ENCODE measurements at regions not wholly inside any gene's neighbourhood (a gene's known extent, or its start where the extent isn't known, plus 50 kb on each side); places are given as distances from the start of the nearest gene placed in this dataset.
"Not testable (repeated sequence)": the region's sequence is repeated elsewhere in the genome, so short reads cannot be mapped to it uniquely, and the experiment has no call there.

DNA sequence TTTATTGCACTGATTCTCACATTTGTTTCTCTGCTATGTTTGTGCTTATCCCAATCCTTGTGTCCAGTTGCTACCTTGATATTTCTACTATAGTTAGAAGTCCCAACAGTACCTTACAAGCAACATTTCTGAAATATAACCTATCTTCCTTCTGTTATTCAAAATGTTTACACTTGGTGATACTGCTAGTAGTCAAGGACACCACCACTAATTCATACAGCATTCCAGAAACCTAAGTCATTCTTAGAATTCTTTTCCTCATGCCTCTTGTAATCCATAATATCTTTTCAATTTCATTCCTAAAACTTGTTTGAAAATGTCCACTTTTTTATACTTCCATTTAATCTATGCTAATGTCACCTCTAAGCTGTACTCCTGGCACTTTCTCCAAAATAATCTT is 2132.1 kb downstream of the NCAM2 start:
- CTCF ChIA-PET = no interaction called here
- no peak overlapping the region for H3K4me3 Mint-ChIP-seq
- no peaks in the 10 kb centered on the region for H3K36me3 Mint-ChIP-seq (ENCODE audit: low read depth)
- H3K9me3 Mint-ChIP-seq = peaks cover 3% of the 10 kb centered on the region
- POLR2A ChIA-PET = no interaction called here
- no peak overlapping the region for H3K27ac Mint-ChIP-seq
- no peaks in the 10 kb centered on the region for H3K4me1 Mint-ChIP-seq
- no peak for DNase-seq
- no peaks in the 10 kb centered on the region for H3K27me3 Mint-ChIP-seq

- DNase-seq = no peak
- no peak overlapping the region for H3K4me3 Mint-ChIP-seq
- no peaks in the 10 kb centered on the region for H3K27me3 Mint-ChIP-seq
- H3K27ac Mint-ChIP-seq = no peak overlapping the region
- H3K4me1 Mint-ChIP-seq = no peaks in the 10 kb centered on the region
- ChIA-PET CTCF (no interaction called here), POLR2A (no interaction called here)
- H3K9me3 Mint-ChIP-seq = peaks cover 3% of the 10 kb centered on the region
- H3K36me3 Mint-ChIP-seq (ENCODE audit: low read depth) = no peaks in the 10 kb centered on the region
Measured at GRCh38 chr21:23131177-23131576, 2133.0 kb downstream of the NCAM2 start.

DNA sequence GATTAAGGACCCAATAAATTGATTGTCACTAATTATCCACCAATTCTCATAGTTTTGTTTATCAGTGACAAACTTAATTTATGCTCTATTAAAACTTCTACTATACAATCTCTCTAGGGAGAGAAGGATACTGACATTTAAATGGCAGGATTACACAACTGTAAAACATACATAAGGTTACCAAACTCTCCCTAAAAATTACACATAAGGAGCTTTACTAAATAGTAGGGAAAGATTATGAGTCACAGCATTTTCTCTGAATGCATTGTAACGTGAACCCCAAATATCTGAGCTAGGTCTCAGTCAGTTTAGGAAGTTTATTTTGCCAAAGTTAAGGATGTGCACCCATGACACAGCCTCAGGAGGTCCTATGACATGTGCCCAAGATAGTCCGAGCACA is 2140.6 kb downstream of the NCAM2 start:
- peaks cover 5% of the 10 kb centered on the region for H3K9me3 Mint-ChIP-seq
- ChIA-PET CTCF (no interaction called here), POLR2A (no interaction called here)
- H3K4me3 Mint-ChIP-seq = no peak overlapping the region
- no peaks in the 10 kb centered on the region for H3K36me3 Mint-ChIP-seq (ENCODE audit: low read depth)
- no peaks in the 10 kb centered on the region for H3K4me1 Mint-ChIP-seq
- H3K27ac Mint-ChIP-seq = no peak overlapping the region
- no peak for DNase-seq
- H3K27me3 Mint-ChIP-seq = no peaks in the 10 kb centered on the region

DNA sequence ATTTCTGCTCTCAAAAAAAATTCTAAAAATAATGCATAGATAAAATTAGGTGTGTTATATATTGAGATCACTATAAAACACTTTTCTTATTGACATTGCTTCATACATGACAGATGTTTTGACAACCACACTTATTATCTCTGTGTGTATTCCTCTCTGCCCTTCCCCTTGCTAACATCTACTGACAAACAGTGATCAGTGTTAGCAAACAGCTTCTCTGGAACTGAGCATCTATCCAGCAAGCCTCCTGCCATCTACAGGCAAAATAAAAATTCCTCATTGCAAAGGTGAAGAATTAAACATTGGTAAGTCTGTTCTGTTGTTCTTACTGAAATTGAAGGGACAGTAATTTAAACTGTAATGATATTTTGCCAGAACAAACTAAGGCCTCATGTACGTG is 2153.9 kb downstream of the NCAM2 start:
- no peaks in the 10 kb centered on the region for H3K36me3 Mint-ChIP-seq (ENCODE audit: low read depth)
- ChIA-PET CTCF (no interaction called here), POLR2A (no interaction called here)
- no peaks in the 10 kb centered on the region for H3K4me1 Mint-ChIP-seq
- H3K4me3 Mint-ChIP-seq = no peak overlapping the region
- no peak for DNase-seq
- H3K27ac Mint-ChIP-seq = no peak overlapping the region
- no peaks in the 10 kb centered on the region for H3K27me3 Mint-ChIP-seq
- H3K9me3 Mint-ChIP-seq = no peaks in the 10 kb centered on the region

- H3K27me3 Mint-ChIP-seq; DNase-seq; POLR2A ChIA-PET; CTCF ChIA-PET; H3K4me1 Mint-ChIP-seq; H3K36me3 Mint-ChIP-seq (ENCODE audit: low read depth); H3K9me3 Mint-ChIP-seq; H3K27ac Mint-ChIP-seq; H3K4me3 Mint-ChIP-seq: not testable (repeated sequence)
Measured at GRCh38 chr21:23153842-23154241, 2155.6 kb downstream of the NCAM2 start.

- H3K27me3 Mint-ChIP-seq = no peaks in the 10 kb centered on the region
- H3K4me1 Mint-ChIP-seq = no peaks in the 10 kb centered on the region
- H3K4me3 Mint-ChIP-seq = no peak overlapping the region
- DNase-seq = no peak
- ChIA-PET CTCF (no interaction called here), POLR2A (no interaction called here)
- no peaks in the 10 kb centered on the region for H3K9me3 Mint-ChIP-seq
- no peaks in the 10 kb centered on the region for H3K36me3 Mint-ChIP-seq (ENCODE audit: low read depth)
- no peak overlapping the region for H3K27ac Mint-ChIP-seq
Measured at GRCh38 chr21:23155281-23155680, 2157.1 kb downstream of the NCAM2 start.

GRCh38 chr21:23160914-23161313 is 2162.7 kb downstream of the NCAM2 start:
- ChIA-PET POLR2A (no interaction called here), CTCF (no interaction called here)
- DNase-seq = no peak
- H3K4me1 Mint-ChIP-seq = no peaks in the 10 kb centered on the region
- H3K27me3 Mint-ChIP-seq = no peaks in the 10 kb centered on the region
- peaks cover 3% of the 10 kb centered on the region for H3K9me3 Mint-ChIP-seq
- H3K27ac Mint-ChIP-seq = no peak overlapping the region
- H3K36me3 Mint-ChIP-seq (ENCODE audit: low read depth) = no peaks in the 10 kb centered on the region
- H3K4me3 Mint-ChIP-seq = no peak overlapping the region

DNA sequence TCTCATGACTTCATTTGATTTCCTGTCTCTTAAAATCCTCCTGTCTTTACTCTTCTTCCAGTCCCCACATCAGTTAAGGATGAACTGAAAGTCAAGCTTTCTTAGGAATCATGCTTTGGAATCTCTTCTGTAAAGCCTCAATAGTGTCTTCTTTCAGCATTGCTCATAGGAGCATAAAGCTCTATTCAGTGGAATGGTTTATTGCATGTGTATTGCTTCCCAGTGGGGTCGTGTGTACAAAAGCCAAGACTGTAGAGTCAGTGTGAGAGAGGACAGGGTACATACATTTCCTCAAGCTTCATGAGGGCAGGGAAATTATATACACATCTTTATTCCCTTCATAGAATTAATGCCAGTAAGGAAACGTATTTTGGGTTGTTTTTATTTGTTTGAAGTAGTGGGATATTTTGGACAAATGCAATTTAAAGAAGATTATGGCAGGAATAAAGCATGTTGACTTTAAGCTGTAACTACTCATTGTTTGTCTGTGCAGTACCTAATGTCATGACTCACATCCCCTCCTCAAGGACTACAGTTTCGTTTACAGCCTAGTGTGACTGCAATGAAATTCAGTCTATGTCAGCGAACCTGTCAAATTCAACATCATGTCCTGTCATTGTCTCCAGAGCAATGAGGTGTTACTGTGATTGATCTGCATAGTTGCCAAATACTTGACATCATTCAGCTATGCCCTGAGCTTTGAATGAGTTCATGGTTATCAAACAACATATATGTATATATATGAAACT is 2164.2 kb downstream of the NCAM2 start:
- ChIA-PET POLR2A (interaction anchor here (1.1 kb wide), 1 partner anchor 31 kb away, joined by 3 read pairs; no protein-coding TSS in a partner anchor), CTCF (no interaction called here)
- Mint-ChIP-seq H3K9me3 (peaks cover 3% of the 10 kb centered on the region), H3K27me3 (no peaks in the 10 kb centered on the region), H3K4me1 (no peaks in the 10 kb centered on the region), H3K27ac (no peak overlapping the region), H3K36me3 (ENCODE audit: low read depth) (no peaks in the 10 kb centered on the region), H3K4me3 (no peak overlapping the region)
- DNase-seq = no peak

All from activated CD4-positive, alpha-beta memory T cell treated with anti-CD3 and anti-CD28 coated beads, Interleukin-2, amount 10 ng/mL, durations not matched to agents 7 days and 5 days (primary cell).